Esophagus squamous epithelium (tissue), 4 donors: ENCODE measurements at regions not wholly inside any gene's neighbourhood (a gene's known extent, or its start where the extent isn't known, plus 50 kb on each side); places are given as distances from the start of the nearest gene placed in this dataset.

ENCODE experiments used
- CTCF ChIP-seq, 6 experiments: fragments of 450-650 bp in 4 of 6; fragments of 200-600 bp in 2 of 6; sonication (generic) in 2 of 6; IDR thresholded peaks; one replicate each; pipeline ENCODE4 v1.5.1; 2016 to 2019; ENCODE audit warnings: antibody characterized with exemption in 6 of 6, mild to moderate bottlenecking in 4 of 6, moderate library complexity in 4 of 6
- POLR2A ChIP-seq, 4 donors: fragments of 450-650 bp; IDR thresholded peaks; one replicate each; pipeline ENCODE4 v1.6.1; 2017; ENCODE audit warnings: antibody characterized with exemption in 4 of 4, mild to moderate bottlenecking in 4 of 4, moderate library complexity in 3 of 4

DNA sequence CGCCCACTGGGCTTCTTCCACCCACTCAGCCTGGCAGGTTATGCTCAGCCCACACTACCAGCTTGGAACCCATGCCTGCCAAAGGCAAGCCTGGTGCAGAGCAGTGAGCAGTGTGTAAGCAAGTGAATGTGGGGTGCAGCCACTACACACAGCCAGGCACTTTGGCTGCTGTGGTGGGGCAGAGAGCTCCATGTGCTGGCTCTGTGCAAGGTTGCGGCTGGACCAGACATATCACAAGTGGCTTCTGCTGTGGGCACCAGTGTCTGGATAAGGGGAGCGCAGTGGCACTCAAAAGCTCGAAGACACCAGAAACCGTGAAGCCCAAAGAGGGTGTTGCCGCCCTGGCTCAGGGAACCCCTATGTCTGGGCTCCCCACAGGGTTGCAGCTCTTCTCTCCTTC, 563.7 kb downstream of the SI start:
- TF ChIP-seq CTCF (IDR thresholded peaks at IDR 0.05) (no peak), POLR2A (IDR thresholded peaks at IDR 0.05) (no peak)
